ENCODE measurements at regions not wholly inside any gene's neighbourhood (a gene's known extent, or its start where the extent isn't known, plus 50 kb on each side); places are given as distances from the start of the nearest gene placed in this dataset.

DNA sequence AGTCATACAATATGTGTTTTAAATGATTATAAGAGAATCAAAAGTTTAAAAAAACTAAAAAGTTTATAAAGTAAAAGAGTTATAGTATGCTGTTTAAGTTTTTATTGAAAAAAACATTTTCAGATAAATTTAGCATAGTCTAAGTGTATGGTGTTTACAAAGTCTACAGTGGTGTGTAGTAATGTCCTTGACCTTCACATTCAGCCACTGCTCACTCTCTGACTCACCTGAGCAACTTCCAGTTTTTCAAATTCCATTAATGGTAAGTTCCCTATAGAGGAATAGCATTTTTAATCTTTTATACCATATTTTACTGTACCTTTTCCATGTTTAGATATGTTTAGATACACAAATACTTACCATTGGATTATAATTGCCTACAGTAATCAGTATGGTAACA lies 842.4 kb upstream of the KLHL1 start:
- Histone ChIP-seq H3K27me3 (ENCODE audit: insufficient read depth, low read length, poor library complexity) (no peaks in the 10 kb centered on the region), H3K27ac (ENCODE audit: low read length) (no peak overlapping the region), H3K4me2 (ENCODE audit: insufficient read depth, low read length) (no peak overlapping the region), H4K20me1 (ENCODE audit: insufficient read depth, low read length) (no peaks in the 10 kb centered on the region), H3K9ac (ENCODE audit: low read depth, low read length) (no peak overlapping the region), H3K4me1 (ENCODE audit: insufficient read depth, low read length) (no peaks in the 10 kb centered on the region), H3K36me3 (ENCODE audit: insufficient read depth, low read length) (no peaks in the 10 kb centered on the region), H3K4me3 (ENCODE audit: low read depth in 1 of 2, low read length in 2 of 2) (no peak overlapping the region), H2AFZ (ENCODE audit: low read depth, low read length) (no peak overlapping the region), H3K79me2 (ENCODE audit: insufficient read depth, low read length) (no peaks in the 10 kb centered on the region), H3K9me3 (ENCODE audit: insufficient read depth, low read length, severe bottlenecking) (no peaks in the 10 kb centered on the region)
- ATAC-seq (ENCODE audit: insufficient read depth, low read depth) (no peak), DNase-seq (no peak)
- TF ChIP-seq EZH2 (IDR thresholded peaks at IDR 0.05; ENCODE audit: borderline replicate concordance, low read depth, low read length, severe bottlenecking), result no peak
- TF ChIP-seq, protein P1, sequence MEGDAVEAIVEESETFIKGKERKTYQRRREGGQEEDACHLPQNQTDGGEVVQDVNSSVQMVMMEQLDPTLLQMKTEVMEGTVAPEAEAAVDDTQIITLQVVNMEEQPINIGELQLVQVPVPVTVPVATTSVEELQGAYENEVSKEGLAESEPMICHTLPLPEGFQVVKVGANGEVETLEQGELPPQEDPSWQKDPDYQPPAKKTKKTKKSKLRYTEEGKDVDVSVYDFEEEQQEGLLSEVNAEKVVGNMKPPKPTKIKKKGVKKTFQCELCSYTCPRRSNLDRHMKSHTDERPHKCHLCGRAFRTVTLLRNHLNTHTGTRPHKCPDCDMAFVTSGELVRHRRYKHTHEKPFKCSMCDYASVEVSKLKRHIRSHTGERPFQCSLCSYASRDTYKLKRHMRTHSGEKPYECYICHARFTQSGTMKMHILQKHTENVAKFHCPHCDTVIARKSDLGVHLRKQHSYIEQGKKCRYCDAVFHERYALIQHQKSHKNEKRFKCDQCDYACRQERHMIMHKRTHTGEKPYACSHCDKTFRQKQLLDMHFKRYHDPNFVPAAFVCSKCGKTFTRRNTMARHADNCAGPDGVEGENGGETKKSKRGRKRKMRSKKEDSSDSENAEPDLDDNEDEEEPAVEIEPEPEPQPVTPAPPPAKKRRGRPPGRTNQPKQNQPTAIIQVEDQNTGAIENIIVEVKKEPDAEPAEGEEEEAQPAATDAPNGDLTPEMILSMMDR (IDR thresholded peaks at IDR 0.05; ENCODE audit: borderline replicate concordance, extremely low read depth, low read length, poor library complexity, severe bottlenecking), result no peak

DNA sequence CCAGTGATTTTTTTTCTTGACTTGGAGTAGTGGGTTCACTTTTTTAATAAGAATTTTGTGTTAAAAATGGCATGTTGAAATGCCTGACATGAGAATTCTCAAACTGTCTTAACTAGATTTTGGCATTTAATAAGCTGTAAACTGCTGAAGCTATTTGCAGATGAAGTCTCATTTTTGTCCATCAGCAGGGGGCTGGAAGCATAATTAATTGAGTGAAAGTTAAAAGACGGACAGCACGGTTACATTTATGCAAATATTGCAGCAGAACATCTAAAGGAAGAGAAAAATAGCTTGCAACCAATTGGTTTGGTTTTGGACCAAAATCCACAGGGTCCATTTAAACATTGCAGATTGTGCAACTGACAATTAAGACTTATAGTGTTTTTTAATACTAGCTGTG lies 837.3 kb upstream of the KLHL1 start:
- ATAC-seq (ENCODE audit: insufficient read depth, low read depth), result no peak
- no peak overlapping the region for H3K4me2 ChIP-seq (ENCODE audit: insufficient read depth, low read length)
- H3K27ac ChIP-seq (ENCODE audit: low read length), result no peak overlapping the region
- H2AFZ ChIP-seq (ENCODE audit: low read depth, low read length), result no peak overlapping the region
- H3K27me3 ChIP-seq (ENCODE audit: insufficient read depth, low read length, poor library complexity), result no peaks in the 10 kb centered on the region
- H4K20me1 ChIP-seq (ENCODE audit: insufficient read depth, low read length), result no peaks in the 10 kb centered on the region
- DNase-seq, result no peak
- no peaks in the 10 kb centered on the region for H3K4me1 ChIP-seq (ENCODE audit: insufficient read depth, low read length)
- no peaks in the 10 kb centered on the region for H3K36me3 ChIP-seq (ENCODE audit: insufficient read depth, low read length)
- no peaks in the 10 kb centered on the region for H3K79me2 ChIP-seq (ENCODE audit: insufficient read depth, low read length)
- no peaks in the 10 kb centered on the region for H3K9me3 ChIP-seq (ENCODE audit: insufficient read depth, low read length, severe bottlenecking)
- TF ChIP-seq, protein P1 (IDR thresholded peaks at IDR 0.05; ENCODE audit: borderline replicate concordance, extremely low read depth, low read length, poor library complexity, severe bottlenecking), result no peak
- no peak for TF ChIP-seq EZH2 (IDR thresholded peaks at IDR 0.05; ENCODE audit: borderline replicate concordance, low read depth, low read length, severe bottlenecking)
- H3K4me3 ChIP-seq (ENCODE audit: low read depth in 1 of 2, low read length in 2 of 2), result no peak overlapping the region
- no peak overlapping the region for H3K9ac ChIP-seq (ENCODE audit: low read depth, low read length)

DNA sequence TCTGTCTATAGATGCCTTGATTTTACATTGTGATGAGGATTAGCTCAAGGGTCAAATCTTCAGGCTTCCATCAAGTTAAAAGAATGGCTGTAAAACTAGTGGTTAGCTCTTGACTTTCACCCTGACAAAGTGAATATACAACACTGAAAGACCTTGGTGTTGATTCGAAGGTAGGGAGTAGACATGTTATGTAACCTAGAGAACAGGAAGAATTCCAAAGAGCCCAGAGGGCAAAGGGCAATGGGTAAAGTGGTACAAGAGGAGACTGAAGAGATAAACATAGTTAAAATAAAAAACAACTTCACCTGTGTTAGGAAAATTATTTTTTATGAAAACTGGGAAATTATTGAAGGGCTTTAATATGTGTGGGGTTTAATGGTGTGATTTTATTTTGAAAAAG lies 833.2 kb upstream of the KLHL1 start:
- DNase-seq (no peak), ATAC-seq (ENCODE audit: insufficient read depth, low read depth) (no peak)
- no peak overlapping the region for H2AFZ ChIP-seq (ENCODE audit: low read depth, low read length)
- H3K79me2 ChIP-seq (ENCODE audit: insufficient read depth, low read length), result no peaks in the 10 kb centered on the region
- no peaks in the 10 kb centered on the region for H3K9me3 ChIP-seq (ENCODE audit: insufficient read depth, low read length, severe bottlenecking)
- no peaks in the 10 kb centered on the region for H3K4me1 ChIP-seq (ENCODE audit: insufficient read depth, low read length)
- TF ChIP-seq EZH2 (IDR thresholded peaks at IDR 0.05; ENCODE audit: borderline replicate concordance, low read depth, low read length, severe bottlenecking), result no peak
- TF ChIP-seq, protein P1 (IDR thresholded peaks at IDR 0.05; ENCODE audit: borderline replicate concordance, extremely low read depth, low read length, poor library complexity, severe bottlenecking), result no peak
- H3K9ac ChIP-seq (ENCODE audit: low read depth, low read length), result no peak overlapping the region
- no peaks in the 10 kb centered on the region for H3K27me3 ChIP-seq (ENCODE audit: insufficient read depth, low read length, poor library complexity)
- no peak overlapping the region for H3K4me2 ChIP-seq (ENCODE audit: insufficient read depth, low read length)
- no peak overlapping the region for H3K27ac ChIP-seq (ENCODE audit: low read length)
- no peaks in the 10 kb centered on the region for H3K36me3 ChIP-seq (ENCODE audit: insufficient read depth, low read length)
- H3K4me3 ChIP-seq (ENCODE audit: low read depth in 1 of 2, low read length in 2 of 2), result no peak overlapping the region
- no peaks in the 10 kb centered on the region for H4K20me1 ChIP-seq (ENCODE audit: insufficient read depth, low read length)

DNA sequence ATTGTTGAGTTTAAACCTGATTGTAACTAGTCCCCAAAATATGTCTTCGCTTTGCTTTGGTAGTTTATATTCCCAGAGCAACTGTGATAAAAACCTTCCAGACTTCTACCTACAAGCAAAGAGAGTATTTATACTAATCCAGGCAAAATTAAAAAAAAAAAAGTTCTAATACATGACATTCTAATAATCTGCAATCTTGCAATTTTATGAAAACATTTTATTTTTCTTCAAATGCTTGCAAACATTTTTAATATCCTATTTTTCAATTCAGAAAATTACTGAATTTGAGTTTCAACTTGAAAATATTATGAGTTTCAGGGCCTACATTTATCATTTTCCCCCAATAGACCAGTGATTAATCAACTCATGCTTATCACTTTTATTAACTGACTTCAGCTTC lies 830.2 kb upstream of the KLHL1 start:
- Histone ChIP-seq H3K4me2 (ENCODE audit: insufficient read depth, low read length) (no peak overlapping the region), H3K4me3 (ENCODE audit: low read depth in 1 of 2, low read length in 2 of 2) (no peak overlapping the region), H3K79me2 (ENCODE audit: insufficient read depth, low read length) (no peaks in the 10 kb centered on the region), H3K27ac (ENCODE audit: low read length) (no peak overlapping the region), H3K36me3 (ENCODE audit: insufficient read depth, low read length) (no peaks in the 10 kb centered on the region), H3K27me3 (ENCODE audit: insufficient read depth, low read length, poor library complexity) (no peaks in the 10 kb centered on the region), H4K20me1 (ENCODE audit: insufficient read depth, low read length) (no peaks in the 10 kb centered on the region), H3K4me1 (ENCODE audit: insufficient read depth, low read length) (no peaks in the 10 kb centered on the region), H3K9me3 (ENCODE audit: insufficient read depth, low read length, severe bottlenecking) (no peaks in the 10 kb centered on the region), H3K9ac (ENCODE audit: low read depth, low read length) (no peak overlapping the region), H2AFZ (ENCODE audit: low read depth, low read length) (no peak overlapping the region)
- DNase-seq (no peak), ATAC-seq (ENCODE audit: insufficient read depth, low read depth) (no peak)
- TF ChIP-seq, protein P1 (IDR thresholded peaks at IDR 0.05; ENCODE audit: borderline replicate concordance, extremely low read depth, low read length, poor library complexity, severe bottlenecking), result no peak
- TF ChIP-seq EZH2 (IDR thresholded peaks at IDR 0.05; ENCODE audit: borderline replicate concordance, low read depth, low read length, severe bottlenecking), result no peak

Data from DND-41 (cell line).